ENCODE measurements at regions not wholly inside any gene's neighbourhood (a gene's known extent, or its start where the extent isn't known, plus 50 kb on each side); places are given as distances from the start of the nearest gene placed in this dataset.
A peak's percentile ranks its signal among the peaks of the same experiment; 100 is the strongest.

DNA sequence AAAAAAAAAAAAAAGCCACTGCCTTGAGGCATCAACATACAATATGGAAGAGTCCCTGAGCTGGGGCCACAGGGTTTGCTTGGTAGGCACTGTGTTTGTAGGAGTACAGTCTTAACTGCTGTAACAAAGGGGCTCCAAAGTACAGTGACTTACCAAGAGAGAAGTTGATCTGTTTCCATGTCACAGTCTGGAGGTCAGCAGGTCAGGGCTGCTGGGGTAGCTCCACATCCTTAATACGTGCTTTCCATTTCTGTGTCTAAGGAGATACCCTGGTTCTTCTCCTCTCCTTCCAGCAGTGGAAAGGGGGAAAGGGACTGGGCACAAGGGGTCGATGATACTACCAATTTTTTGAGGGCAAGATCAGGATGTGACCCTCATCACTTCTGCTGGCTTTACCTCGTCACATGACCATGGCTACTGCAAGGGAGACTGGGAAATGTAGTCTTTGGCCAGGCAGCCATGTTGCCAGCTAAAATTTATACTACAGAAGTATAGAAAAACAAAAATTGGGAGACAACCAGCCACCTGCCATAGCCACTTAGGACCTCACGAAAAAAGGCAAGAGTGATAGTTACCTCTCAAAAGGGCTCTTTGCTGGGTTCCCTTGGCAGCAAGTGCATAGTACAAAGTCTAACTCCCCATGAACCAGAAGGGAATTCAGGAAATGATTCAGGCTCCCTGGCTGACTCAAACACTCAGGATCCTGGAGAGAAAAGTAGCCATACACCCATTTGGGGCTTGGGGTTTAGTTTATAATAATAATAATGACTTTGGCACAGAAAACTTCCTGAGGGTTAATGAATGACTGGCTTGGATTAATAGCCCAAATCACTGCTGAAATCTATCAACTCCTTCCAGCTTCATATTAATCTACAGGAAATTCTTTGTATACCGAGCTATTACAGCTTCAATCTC is 52.7 kb upstream of the ATP5PO start:
- H3K27me3 ChIP-seq (replicated peaks in 1 of 2; ENCODE audit: control insufficient read depth in 2 of 2, insufficient read depth in 2 of 2, low read length in 1 of 2), result no peaks in the 10 kb centered on the region
- no peaks in the 10 kb centered on the region for H3K79me2 ChIP-seq (ENCODE audit: control insufficient read depth, insufficient read depth, low read length)
- no peaks in the 10 kb centered on the region for H3K4me1 ChIP-seq (ENCODE audit: control insufficient read depth, insufficient read depth, low read length)
- CTCF ChIA-PET, result interaction anchor here (0.8 to 3.8 kb wide), 3 partner anchors 9 to 44 kb away, joined by 3 to 21 read pairs (median 6); no protein-coding TSS in a partner anchor
- H3K36me3 ChIP-seq (ENCODE audit: control insufficient read depth in 2 of 2, insufficient read depth in 2 of 2, low read length in 1 of 2), result no peaks in the 10 kb centered on the region
- in situ Hi-C loops (cut with MboI), result no loop called here
- FAIRE-seq (peak; percentile 41), ATAC-seq (peak; percentile 96), DNase-seq (ENCODE audit: low read depth, low spot score) (no peak)
- RAD21 ChIA-PET (ENCODE audit: unreplicated experiment), result interaction anchor here (1.0 to 14.7 kb wide), 5 partner anchors 9 to 52 kb away, joined by 3 to 182 read pairs (median 7); no protein-coding TSS in a partner anchor
- POLR2A ChIA-PET, result interaction anchor here (0.7 to 2.2 kb wide), 5 partner anchors 16 to 55 kb away, joined by 3 to 13 read pairs (median 4); no protein-coding TSS in a partner anchor
- no peak overlapping the region for H3K9ac ChIP-seq (ENCODE audit: control insufficient read depth, insufficient read depth, low read length)
- H3K27ac ChIP-seq (ENCODE audit: control insufficient read depth, insufficient read depth), result no peak overlapping the region
- no peaks in the 10 kb centered on the region; the same call in 2 of the 3 replicates for H3K9me3 ChIP-seq (replicated peaks; ENCODE audit: control insufficient read depth, insufficient read depth, low read length)
- H2AFZ ChIP-seq (ENCODE audit: control insufficient read depth, low read depth, low read length), result peak overlapping the region; percentile 82
- H4K20me1 ChIP-seq (ENCODE audit: control insufficient read depth, insufficient read depth), result no peaks in the 10 kb centered on the region
- BruUV-seq (replicated peaks), result no TSS peak
- H3K4me2 ChIP-seq (ENCODE audit: control insufficient read depth, insufficient read depth), result no peak overlapping the region
- SMC1A ChIA-PET (ENCODE audit: uncharacterized antibody, unreplicated experiment), result interaction anchor here (0.8 to 16.4 kb wide), 10 partner anchors 14 to 380 kb away, joined by 3 to 290 read pairs (median 5); partner anchors contain the start of genes MRPS6 and SLC5A3
- intact Hi-C loops (cut with micrococcal nuclease; ENCODE audit: unreplicated experiment), result no loop called here
- no peak overlapping the region for H3K4me3 ChIP-seq
- 33% methylated on average over 5 of the region's 5 CpGs for WGBS (ENCODE audit: insufficient coverage, insufficient replicate concordance, low lambda C conversion rate, missing lambda C conversion rate)
- TF ChIP-seq HCFC1 (IDR thresholded peaks at IDR 0.05; ENCODE audit: low read length) (peak; percentile 85), STAT3 (IDR thresholded peaks at IDR 0.05; ENCODE audit: low read depth, low read length) (no peak), RAD51 (IDR thresholded peaks at IDR 0.05) (peak; percentile 89), TAF1 (IDR thresholded peaks at IDR 0.05; ENCODE audit: borderline replicate concordance, low read depth, low read length) (no peak), CBFB (IDR thresholded peaks at IDR 0.05; ENCODE audit: low read depth) (no peak), POU2F2 (IDR thresholded peaks at IDR 0.05; ENCODE audit: borderline replicate concordance, low read depth, low read length) (no peak), EZH2 (IDR thresholded peaks at IDR 0.05; ENCODE audit: borderline replicate concordance, control insufficient read depth, low read depth, low read length) (no peak), IKZF1 (conservative IDR thresholded peaks at IDR 0.05) (0 out of 2 replicates have a peak, but pooled peaks have one; percentile 21), YY1 (IDR thresholded peaks at IDR 0.05; ENCODE audit: low read depth, low read length) (peak; percentile 97), ZNF687 (IDR thresholded peaks at IDR 0.05) (0 out of 2 replicates have a peak, but pooled peaks have one; percentile 20), ATF3 (IDR thresholded peaks at IDR 0.05; ENCODE audit: borderline replicate concordance, extremely low read depth, low read depth, low read length) (peak; percentile 76; the same call in 1 of the 2 replicates), SIX5 (IDR thresholded peaks at IDR 0.05; ENCODE audit: low read depth, low read length, severe bottlenecking) (peak; percentile 82), SMAD1 (IDR thresholded peaks at IDR 0.05; ENCODE audit: low read depth, partially characterized antibody) (no peak)
- TF ChIP-seq, protein P1, sequence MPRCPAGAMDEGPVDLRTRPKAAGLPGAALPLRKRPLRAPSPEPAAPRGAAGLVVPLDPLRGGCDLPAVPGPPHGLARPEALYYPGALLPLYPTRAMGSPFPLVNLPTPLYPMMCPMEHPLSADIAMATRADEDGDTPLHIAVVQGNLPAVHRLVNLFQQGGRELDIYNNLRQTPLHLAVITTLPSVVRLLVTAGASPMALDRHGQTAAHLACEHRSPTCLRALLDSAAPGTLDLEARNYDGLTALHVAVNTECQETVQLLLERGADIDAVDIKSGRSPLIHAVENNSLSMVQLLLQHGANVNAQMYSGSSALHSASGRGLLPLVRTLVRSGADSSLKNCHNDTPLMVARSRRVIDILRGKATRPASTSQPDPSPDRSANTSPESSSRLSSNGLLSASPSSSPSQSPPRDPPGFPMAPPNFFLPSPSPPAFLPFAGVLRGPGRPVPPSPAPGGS (IDR thresholded peaks at IDR 0.05; ENCODE audit: borderline replicate concordance, insufficient read depth, low read depth, low read length, poor library complexity, severe bottlenecking), result no peak
- TF ChIP-seq, protein P2, sequence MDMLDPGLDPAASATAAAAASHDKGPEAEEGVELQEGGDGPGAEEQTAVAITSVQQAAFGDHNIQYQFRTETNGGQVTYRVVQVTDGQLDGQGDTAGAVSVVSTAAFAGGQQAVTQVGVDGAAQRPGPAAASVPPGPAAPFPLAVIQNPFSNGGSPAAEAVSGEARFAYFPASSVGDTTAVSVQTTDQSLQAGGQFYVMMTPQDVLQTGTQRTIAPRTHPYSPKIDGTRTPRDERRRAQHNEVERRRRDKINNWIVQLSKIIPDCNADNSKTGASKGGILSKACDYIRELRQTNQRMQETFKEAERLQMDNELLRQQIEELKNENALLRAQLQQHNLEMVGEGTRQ (IDR thresholded peaks at IDR 0.05; ENCODE audit: borderline replicate concordance, low read depth, low read length), result peak; percentile 73; the same call in 1 of the 2 replicates

Data from GM12878 (cell line).